GM12878 (cell line): ENCODE measurements at regions not wholly inside any gene's neighbourhood (a gene's known extent, or its start where the extent isn't known, plus 50 kb on each side); places are given as distances from the start of the nearest gene placed in this dataset.

Experiments used
- CBFB ChIP-seq: IDR thresholded peaks from 2 replicates; pipeline ENCODE4 v1.6.1; 2016; ENCODE audit warnings: antibody characterized with exemption, low read depth
- EGR1 ChIP-seq, 2 experiments: IDR thresholded peaks; 1 replicate in 1 of 2; 2 replicates in 1 of 2; pipeline ENCODE4 v1.6.1; 2011 to 2012; ENCODE audit warnings: low read depth in 2 of 2, low read length in 2 of 2, borderline replicate concordance in 1 of 2, mild to moderate bottlenecking in 1 of 2, moderate library complexity in 1 of 2
- ETV6 ChIP-seq, 2 experiments: fragments of 450-650 bp in 1 of 2; IDR thresholded peaks in 1 of 2; conservative IDR thresholded peaks in 1 of 2; 2 replicates each; pipeline ENCODE4 v1.6.1; 2014; ENCODE audit warnings: antibody characterized with exemption in 1 of 2, borderline replicate concordance in 1 of 2, low read depth in 1 of 2, mild to moderate bottlenecking in 1 of 2, moderate library complexity in 1 of 2
- IRF4 ChIP-seq: IDR thresholded peaks from 2 replicates; pipeline ENCODE4 v1.6.1; 2011; ENCODE audit warnings: low read depth, low read length
- JUND ChIP-seq: IDR thresholded peaks from 2 replicates; pipeline ENCODE4 v1.6.1; 2012; ENCODE audit warnings: low read depth, mild to moderate bottlenecking, low read length, improper control_type of control experiment, moderate library complexity
- MTA2 ChIP-seq: fragments of 450-650 bp; IDR thresholded peaks from 2 replicates; pipeline ENCODE4 v1.6.1; 2016; ENCODE audit warnings: low read depth, mild to moderate bottlenecking, moderate library complexity
- MYB ChIP-seq: fragments of 150-350 bp; IDR thresholded peaks from 2 replicates; pipeline ENCODE4 v1.6.1; 2014; ENCODE audit warnings: mild to moderate bottlenecking, low read depth, low read length, borderline replicate concordance
- NR2C2 ChIP-seq: IDR thresholded peaks from 2 replicates; pipeline ENCODE4 v1.6.1; 2011; ENCODE audit warnings: borderline replicate concordance, low read depth; ENCODE audit not compliant: control insufficient read depth, insufficient read length
- NR2F1 ChIP-seq: fragments of 450-650 bp; conservative IDR thresholded peaks from 2 replicates; pipeline ENCODE4 v1.6.1; 2017; ENCODE audit warnings: mild to moderate bottlenecking
- RCOR1 ChIP-seq: conservative IDR thresholded peaks from 2 replicates; pipeline ENCODE4 v1.6.1; 2012; ENCODE audit warnings: low read depth, low read length, improper control_type of control experiment
- RELA ChIP-seq: fragments of 450-650 bp; IDR thresholded peaks from 2 replicates; pipeline ENCODE4 v1.8.0; 2014; ENCODE audit warnings: borderline replicate concordance; ENCODE audit not compliant: partially characterized antibody
- SMAD5 ChIP-seq: IDR thresholded peaks from 2 replicates; pipeline ENCODE4 v1.6.1; 2016; ENCODE audit warnings: antibody characterized with exemption, low read depth
- SMARCA5 ChIP-seq: fragments of 450-650 bp; IDR thresholded peaks from 2 replicates; pipeline ENCODE4 v1.6.1; 2017; ENCODE audit warnings: mild to moderate bottlenecking
- SP1 ChIP-seq: IDR thresholded peaks from one replicate; pipeline ENCODE4 v1.6.1; 2011; ENCODE audit warnings: low read depth, low read length
- SPI1 ChIP-seq: IDR thresholded peaks from 2 replicates; pipeline ENCODE4 v1.6.1; 2011; ENCODE audit warnings: low read depth, mild to moderate bottlenecking, low read length, moderate library complexity, borderline replicate concordance; ENCODE audit not compliant: insufficient read depth
- ZNF384 ChIP-seq: IDR thresholded peaks from 2 replicates; pipeline ENCODE4 v1.6.1; 2012; ENCODE audit warnings: low read depth, mild to moderate bottlenecking, low read length, improper control_type of control experiment, borderline replicate concordance
- ZSCAN29 ChIP-seq: fragments of 450-650 bp; IDR thresholded peaks from 2 replicates; pipeline ENCODE4 v1.6.1; 2017; ENCODE audit warnings: mild to moderate bottlenecking, moderate library complexity
- TF ChIP-seq, protein P1 (sequence below): fragments of 150-350 bp; IDR thresholded peaks from 2 replicates; pipeline ENCODE4 v1.6.1; 2014; ENCODE audit warnings: mild to moderate bottlenecking, low read depth, low read length
- TF ChIP-seq, protein P2 (sequence below): IDR thresholded peaks from 2 replicates; pipeline ENCODE4 v1.6.1; 2012; ENCODE audit warnings: mild to moderate bottlenecking, low read depth, low read length
- TF ChIP-seq, protein P3 (sequence below): fragments of 450-650 bp; IDR thresholded peaks from 2 replicates; pipeline ENCODE4 v1.6.1; 2017; ENCODE audit warnings: antibody characterized with exemption, mild to moderate bottlenecking, moderate library complexity
- TF ChIP-seq, protein P4 (sequence below): IDR thresholded peaks from 2 replicates; pipeline ENCODE4 v1.6.1; 2012; ENCODE audit warnings: low read length, inconsistent platforms

DNA sequence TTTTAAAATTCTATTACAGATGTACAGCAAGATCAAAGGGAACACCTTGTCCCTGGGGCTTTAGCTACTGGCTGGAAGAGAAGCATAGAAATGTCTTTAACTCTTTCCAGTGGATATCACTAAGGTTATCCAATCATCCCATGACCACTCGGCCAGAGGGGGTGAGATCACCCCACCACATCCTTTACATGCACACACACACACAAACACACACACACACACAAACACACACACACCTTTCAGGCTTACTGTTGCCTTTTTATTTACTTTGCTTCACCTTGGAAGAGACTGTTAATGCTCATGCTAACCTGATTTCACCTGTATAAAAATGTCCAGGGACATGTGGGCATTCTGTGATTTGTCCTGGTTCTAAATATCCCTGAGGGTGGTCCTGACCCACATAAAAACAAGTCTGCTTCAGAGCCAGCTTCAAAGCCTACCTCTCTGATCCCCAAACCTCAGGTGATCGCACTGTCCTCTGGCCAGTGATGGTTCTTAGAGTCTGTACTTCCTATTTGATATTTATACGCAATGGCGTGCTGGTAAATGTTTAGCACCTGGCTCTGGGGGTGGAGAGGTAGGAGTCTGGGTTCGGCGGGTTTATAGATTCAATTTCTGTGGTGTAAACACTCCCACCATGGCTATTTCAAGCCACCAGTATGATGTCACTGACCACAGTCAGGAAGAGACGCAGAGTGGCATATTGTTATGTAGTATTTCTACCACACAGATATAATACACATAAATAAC lies 166.1 kb upstream of the EEA1 start (continued):
- TF ChIP-seq NR2C2 (no peak), SMAD5 (no peak), IRF4 (peak; percentile 51; the same call in 1 of the 2 replicates), ZSCAN29 (no peak), MYB (0 out of 2 replicates have a peak, but pooled peaks have one; percentile 61), ZNF384 (no peak), NR2F1 (0 out of 2 replicates have a peak, but pooled peaks have one; percentile 34), RCOR1 (0 out of 2 replicates have a peak, but pooled peaks have one; percentile 83), EGR1 (IDR thresholded peaks at IDR 0.05; ENCODE audit: borderline replicate concordance in 1 of 2, low read depth in 2 of 2, low read length in 2 of 2) (peak in 1 of 2 experiments; percentile 87; a peak in 2 of 3 replicates), ETV6 (conservative IDR thresholded peaks at IDR 0.05 in 1 of 2, IDR thresholded peaks at IDR 0.05 in 1 of 2; ENCODE audit: borderline replicate concordance in 1 of 2, low read depth in 1 of 2) (peak in 1 of 2 experiments; percentile 75; a peak in 1 of 4 replicates), SPI1 (peak; percentile 19; the same call in 1 of the 2 replicates), MTA2 (peak; percentile 92), JUND (no peak), CBFB (peak; percentile 97), SMARCA5 (peak; percentile 39; the same call in 1 of the 2 replicates), RELA (no peak), SP1 (peak; percentile 61)
- TF ChIP-seq, protein P1, sequence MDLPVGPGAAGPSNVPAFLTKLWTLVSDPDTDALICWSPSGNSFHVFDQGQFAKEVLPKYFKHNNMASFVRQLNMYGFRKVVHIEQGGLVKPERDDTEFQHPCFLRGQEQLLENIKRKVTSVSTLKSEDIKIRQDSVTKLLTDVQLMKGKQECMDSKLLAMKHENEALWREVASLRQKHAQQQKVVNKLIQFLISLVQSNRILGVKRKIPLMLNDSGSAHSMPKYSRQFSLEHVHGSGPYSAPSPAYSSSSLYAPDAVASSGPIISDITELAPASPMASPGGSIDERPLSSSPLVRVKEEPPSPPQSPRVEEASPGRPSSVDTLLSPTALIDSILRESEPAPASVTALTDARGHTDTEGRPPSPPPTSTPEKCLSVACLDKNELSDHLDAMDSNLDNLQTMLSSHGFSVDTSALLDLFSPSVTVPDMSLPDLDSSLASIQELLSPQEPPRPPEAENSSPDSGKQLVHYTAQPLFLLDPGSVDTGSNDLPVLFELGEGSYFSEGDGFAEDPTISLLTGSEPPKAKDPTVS = no peak
- TF ChIP-seq, protein P2, sequence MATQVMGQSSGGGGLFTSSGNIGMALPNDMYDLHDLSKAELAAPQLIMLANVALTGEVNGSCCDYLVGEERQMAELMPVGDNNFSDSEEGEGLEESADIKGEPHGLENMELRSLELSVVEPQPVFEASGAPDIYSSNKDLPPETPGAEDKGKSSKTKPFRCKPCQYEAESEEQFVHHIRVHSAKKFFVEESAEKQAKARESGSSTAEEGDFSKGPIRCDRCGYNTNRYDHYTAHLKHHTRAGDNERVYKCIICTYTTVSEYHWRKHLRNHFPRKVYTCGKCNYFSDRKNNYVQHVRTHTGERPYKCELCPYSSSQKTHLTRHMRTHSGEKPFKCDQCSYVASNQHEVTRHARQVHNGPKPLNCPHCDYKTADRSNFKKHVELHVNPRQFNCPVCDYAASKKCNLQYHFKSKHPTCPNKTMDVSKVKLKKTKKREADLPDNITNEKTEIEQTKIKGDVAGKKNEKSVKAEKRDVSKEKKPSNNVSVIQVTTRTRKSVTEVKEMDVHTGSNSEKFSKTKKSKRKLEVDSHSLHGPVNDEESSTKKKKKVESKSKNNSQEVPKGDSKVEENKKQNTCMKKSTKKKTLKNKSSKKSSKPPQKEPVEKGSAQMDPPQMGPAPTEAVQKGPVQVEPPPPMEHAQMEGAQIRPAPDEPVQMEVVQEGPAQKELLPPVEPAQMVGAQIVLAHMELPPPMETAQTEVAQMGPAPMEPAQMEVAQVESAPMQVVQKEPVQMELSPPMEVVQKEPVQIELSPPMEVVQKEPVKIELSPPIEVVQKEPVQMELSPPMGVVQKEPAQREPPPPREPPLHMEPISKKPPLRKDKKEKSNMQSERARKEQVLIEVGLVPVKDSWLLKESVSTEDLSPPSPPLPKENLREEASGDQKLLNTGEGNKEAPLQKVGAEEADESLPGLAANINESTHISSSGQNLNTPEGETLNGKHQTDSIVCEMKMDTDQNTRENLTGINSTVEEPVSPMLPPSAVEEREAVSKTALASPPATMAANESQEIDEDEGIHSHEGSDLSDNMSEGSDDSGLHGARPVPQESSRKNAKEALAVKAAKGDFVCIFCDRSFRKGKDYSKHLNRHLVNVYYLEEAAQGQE = no peak
- TF ChIP-seq, protein P3, sequence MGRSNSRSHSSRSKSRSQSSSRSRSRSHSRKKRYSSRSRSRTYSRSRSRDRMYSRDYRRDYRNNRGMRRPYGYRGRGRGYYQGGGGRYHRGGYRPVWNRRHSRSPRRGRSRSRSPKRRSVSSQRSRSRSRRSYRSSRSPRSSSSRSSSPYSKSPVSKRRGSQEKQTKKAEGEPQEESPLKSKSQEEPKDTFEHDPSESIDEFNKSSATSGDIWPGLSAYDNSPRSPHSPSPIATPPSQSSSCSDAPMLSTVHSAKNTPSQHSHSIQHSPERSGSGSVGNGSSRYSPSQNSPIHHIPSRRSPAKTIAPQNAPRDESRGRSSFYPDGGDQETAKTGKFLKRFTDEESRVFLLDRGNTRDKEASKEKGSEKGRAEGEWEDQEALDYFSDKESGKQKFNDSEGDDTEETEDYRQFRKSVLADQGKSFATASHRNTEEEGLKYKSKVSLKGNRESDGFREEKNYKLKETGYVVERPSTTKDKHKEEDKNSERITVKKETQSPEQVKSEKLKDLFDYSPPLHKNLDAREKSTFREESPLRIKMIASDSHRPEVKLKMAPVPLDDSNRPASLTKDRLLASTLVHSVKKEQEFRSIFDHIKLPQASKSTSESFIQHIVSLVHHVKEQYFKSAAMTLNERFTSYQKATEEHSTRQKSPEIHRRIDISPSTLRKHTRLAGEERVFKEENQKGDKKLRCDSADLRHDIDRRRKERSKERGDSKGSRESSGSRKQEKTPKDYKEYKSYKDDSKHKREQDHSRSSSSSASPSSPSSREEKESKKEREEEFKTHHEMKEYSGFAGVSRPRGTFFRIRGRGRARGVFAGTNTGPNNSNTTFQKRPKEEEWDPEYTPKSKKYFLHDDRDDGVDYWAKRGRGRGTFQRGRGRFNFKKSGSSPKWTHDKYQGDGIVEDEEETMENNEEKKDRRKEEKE = no peak
- TF ChIP-seq, protein P4, sequence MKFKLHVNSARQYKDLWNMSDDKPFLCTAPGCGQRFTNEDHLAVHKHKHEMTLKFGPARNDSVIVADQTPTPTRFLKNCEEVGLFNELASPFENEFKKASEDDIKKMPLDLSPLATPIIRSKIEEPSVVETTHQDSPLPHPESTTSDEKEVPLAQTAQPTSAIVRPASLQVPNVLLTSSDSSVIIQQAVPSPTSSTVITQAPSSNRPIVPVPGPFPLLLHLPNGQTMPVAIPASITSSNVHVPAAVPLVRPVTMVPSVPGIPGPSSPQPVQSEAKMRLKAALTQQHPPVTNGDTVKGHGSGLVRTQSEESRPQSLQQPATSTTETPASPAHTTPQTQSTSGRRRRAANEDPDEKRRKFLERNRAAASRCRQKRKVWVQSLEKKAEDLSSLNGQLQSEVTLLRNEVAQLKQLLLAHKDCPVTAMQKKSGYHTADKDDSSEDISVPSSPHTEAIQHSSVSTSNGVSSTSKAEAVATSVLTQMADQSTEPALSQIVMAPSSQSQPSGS = peak; percentile 100
